DMS153 (cell line): ENCODE measurements at regions not wholly inside any gene's neighbourhood (a gene's known extent, or its start where the extent isn't known, plus 50 kb on each side); places are given as distances from the start of the nearest gene placed in this dataset.
"Not testable (repeated sequence)": the region's sequence is repeated elsewhere in the genome, so short reads cannot be mapped to it uniquely, and the experiment has no call there.

Source experiments
- DNase-seq: peaks from one replicate; lab custom pipeline; 2025; lab: John Stamatoyannopoulos, UW

- peak; percentile 88 for DNase-seq
Observed at GRCh38 chr3:159045279-159045885, 243.5 kb downstream of the MFSD1 start.

GRCh38 chr3:159047361-159047760 is 245.5 kb downstream of the MFSD1 start:
- no peak for DNase-seq

- DNase-seq: not testable (repeated sequence)
Observed at GRCh38 chr3:159052494-159052893, 250.6 kb downstream of the MFSD1 start.

GRCh38 chr3:159057621-159058020 is 255.8 kb downstream of the MFSD1 start:
- no peak for DNase-seq

- no peak for DNase-seq
Observed at GRCh38 chr3:159058859-159059258, 257.0 kb downstream of the MFSD1 start.

- DNase-seq: no peak
Observed at GRCh38 chr3:159059395-159059794, 257.5 kb downstream of the MFSD1 start.

- no peak for DNase-seq
Observed at GRCh38 chr3:159062734-159063410, 261.0 kb downstream of the MFSD1 start.

- DNase-seq: no peak
Observed at GRCh38 chr3:159069091-159069490, 267.2 kb downstream of the MFSD1 start, which contains the start of gene IQCJ. Gene IQCJ (plus strand): TSS chr3:159069319.

GRCh38 chr3:159069866-159070425 is 268.1 kb downstream of the MFSD1 start:
- DNase-seq: no peak

- DNase-seq: no peak
Observed at GRCh38 chr3:159074756-159075701, 273.2 kb downstream of the MFSD1 start.

GRCh38 chr3:159077860-159078259 is 276.0 kb downstream of the MFSD1 start:
- DNase-seq: no peak

GRCh38 chr3:159080256-159080655 is 278.4 kb downstream of the MFSD1 start:
- DNase-seq: no peak

GRCh38 chr3:159080821-159081220 is 279.0 kb downstream of the MFSD1 start:
- DNase-seq: no peak

- DNase-seq: no peak
Observed at GRCh38 chr3:159082519-159082918, 280.7 kb downstream of the MFSD1 start.

GRCh38 chr3:159091936-159092335 is 290.1 kb downstream of the MFSD1 start:
- DNase-seq: no peak

- DNase-seq: no peak
Observed at GRCh38 chr3:159102001-159102400, 300.1 kb downstream of the MFSD1 start.

- no peak for DNase-seq
Observed at GRCh38 chr3:159112724-159113123, 310.9 kb downstream of the MFSD1 start.

- DNase-seq: no peak
Observed at GRCh38 chr3:159113221-159113875, 311.5 kb downstream of the MFSD1 start.

- no peak for DNase-seq
Observed at GRCh38 chr3:159114582-159114981, 312.7 kb downstream of the MFSD1 start.

- DNase-seq: no peak
Observed at GRCh38 chr3:159123877-159124276, 322.0 kb downstream of the MFSD1 start.

GRCh38 chr3:159126261-159127020 is 324.6 kb downstream of the MFSD1 start:
- DNase-seq: no peak
